Body of pancreas (tissue), 4 donors: ENCODE measurements at regions not wholly inside any gene's neighbourhood (a gene's known extent, or its start where the extent isn't known, plus 50 kb on each side); places are given as distances from the start of the nearest gene placed in this dataset.

Experiments
- POLR2A ChIP-seq, 3 donors: fragments of 450-650 bp; IDR thresholded peaks; one replicate each; pipeline ENCODE4 v1.6.1; 2016; ENCODE audit warnings: antibody characterized with exemption in 3 of 3, mild to moderate bottlenecking in 2 of 3
- TF ChIP-seq, protein P1 (sequence below), 7 experiments: fragments of 450-650 bp in 4 of 7; fragments of 200-600 bp in 3 of 7; sonication (generic) in 3 of 7; IDR thresholded peaks; one replicate each; pipeline ENCODE4 v1.5.1; 2016 to 2019; ENCODE audit warnings: antibody characterized with exemption in 7 of 7

DNA sequence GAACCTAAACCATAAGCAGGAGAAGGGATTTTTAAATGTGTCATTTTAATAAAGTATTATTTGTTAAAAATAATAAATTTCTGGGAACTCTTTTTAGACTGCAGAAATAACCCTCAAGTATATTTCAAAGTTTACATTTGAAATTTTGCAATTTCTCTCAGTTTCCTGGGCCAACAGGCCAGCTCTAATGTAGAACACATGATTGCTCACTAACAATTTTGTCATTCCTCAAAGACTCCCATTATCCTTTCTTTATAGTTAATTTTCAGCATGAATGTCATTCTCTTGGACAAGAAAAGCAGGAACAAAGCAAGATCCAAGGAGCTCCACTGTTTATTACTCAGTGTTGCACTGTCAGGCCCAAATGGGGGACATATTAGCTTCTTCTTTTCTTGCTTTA lies 119.4 kb upstream of the VANGL1 start:
- TF ChIP-seq POLR2A (IDR thresholded peaks at IDR 0.05) = no peak
- TF ChIP-seq, protein P1, sequence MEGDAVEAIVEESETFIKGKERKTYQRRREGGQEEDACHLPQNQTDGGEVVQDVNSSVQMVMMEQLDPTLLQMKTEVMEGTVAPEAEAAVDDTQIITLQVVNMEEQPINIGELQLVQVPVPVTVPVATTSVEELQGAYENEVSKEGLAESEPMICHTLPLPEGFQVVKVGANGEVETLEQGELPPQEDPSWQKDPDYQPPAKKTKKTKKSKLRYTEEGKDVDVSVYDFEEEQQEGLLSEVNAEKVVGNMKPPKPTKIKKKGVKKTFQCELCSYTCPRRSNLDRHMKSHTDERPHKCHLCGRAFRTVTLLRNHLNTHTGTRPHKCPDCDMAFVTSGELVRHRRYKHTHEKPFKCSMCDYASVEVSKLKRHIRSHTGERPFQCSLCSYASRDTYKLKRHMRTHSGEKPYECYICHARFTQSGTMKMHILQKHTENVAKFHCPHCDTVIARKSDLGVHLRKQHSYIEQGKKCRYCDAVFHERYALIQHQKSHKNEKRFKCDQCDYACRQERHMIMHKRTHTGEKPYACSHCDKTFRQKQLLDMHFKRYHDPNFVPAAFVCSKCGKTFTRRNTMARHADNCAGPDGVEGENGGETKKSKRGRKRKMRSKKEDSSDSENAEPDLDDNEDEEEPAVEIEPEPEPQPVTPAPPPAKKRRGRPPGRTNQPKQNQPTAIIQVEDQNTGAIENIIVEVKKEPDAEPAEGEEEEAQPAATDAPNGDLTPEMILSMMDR (IDR thresholded peaks at IDR 0.05) = no peak
